ENCODE measurements at regions not wholly inside any gene's neighbourhood (a gene's known extent, or its start where the extent isn't known, plus 50 kb on each side); places are given as distances from the start of the nearest gene placed in this dataset.

DNA sequence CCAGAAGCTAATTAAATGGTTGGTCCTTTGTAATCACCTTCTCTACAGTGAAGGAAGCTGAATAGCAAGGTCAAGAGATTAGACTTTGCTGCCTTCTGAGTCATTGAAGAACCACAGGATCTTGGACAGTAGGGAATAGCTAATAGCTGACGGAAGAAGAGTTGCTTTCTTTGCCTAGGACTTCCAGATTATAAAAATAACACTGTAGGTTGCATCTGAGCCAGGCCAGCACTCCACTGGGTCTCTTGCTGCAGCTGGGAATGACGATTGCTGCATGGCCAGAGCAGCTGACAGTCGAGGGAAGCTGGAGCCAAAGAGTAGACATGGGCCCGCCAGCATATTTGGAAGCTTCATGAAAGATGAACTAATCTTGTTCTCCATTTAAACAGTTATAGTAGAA, 81.5 kb upstream of the KCNMB2 start:
- ChIA-PET CTCF (no interaction called here), POLR2A (no interaction called here)
- H3K36me3 Mint-ChIP-seq, result no peaks in the 10 kb centered on the region
- Histone ChIP-seq H3K27me3 (ENCODE audit: insufficient read depth, low read length, poor library complexity, severe bottlenecking) (no peaks in the 10 kb centered on the region), H3K36me3 (ENCODE audit: insufficient read depth, low read length) (no peaks in the 10 kb centered on the region), H3K4me1 (ENCODE audit: insufficient read depth, low read length) (no peaks in the 10 kb centered on the region), H3K9me3 (ENCODE audit: low read length) (no peaks in the 10 kb centered on the region), H3K27ac (ENCODE audit: low read depth, low read length) (no peak overlapping the region), H3K4me3 (ENCODE audit: low read length) (no peak overlapping the region)
- no peak overlapping the region for H3K4me3 Mint-ChIP-seq
- DNase-seq, result no peak
- H3K9me3 Mint-ChIP-seq, result no peaks in the 10 kb centered on the region
- H3K27ac Mint-ChIP-seq, result no peak overlapping the region
- H3K4me1 Mint-ChIP-seq, result no peaks in the 10 kb centered on the region
- H3K27me3 Mint-ChIP-seq, result peaks cover 5 to 8% of the 10 kb centered on the region in 2 donors

DNA sequence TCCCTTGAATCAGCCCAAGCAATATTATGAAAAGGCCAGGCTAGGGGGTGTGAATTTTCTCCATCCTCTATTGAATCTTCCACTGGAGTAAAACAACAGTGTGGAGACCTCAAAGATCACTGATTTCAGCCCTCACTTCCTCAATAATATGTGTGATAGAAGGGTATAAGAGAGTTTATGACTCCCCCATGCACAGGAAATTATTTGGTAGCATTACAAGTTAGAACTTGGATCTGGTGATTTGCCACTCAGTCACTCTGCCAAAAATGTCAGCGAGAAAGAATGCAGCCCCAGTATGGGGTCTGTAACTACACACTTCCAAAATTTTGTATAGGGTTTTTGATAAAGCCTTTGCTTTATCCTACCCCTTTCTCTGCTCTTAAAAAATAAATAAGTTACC, 81.0 kb upstream of the KCNMB2 start:
- H3K4me1 Mint-ChIP-seq, result no peaks in the 10 kb centered on the region
- Histone ChIP-seq H3K4me3 (ENCODE audit: low read length) (no peak overlapping the region), H3K4me1 (ENCODE audit: insufficient read depth, low read length) (no peaks in the 10 kb centered on the region), H3K9me3 (ENCODE audit: low read length) (no peaks in the 10 kb centered on the region), H3K27me3 (ENCODE audit: insufficient read depth, low read length, poor library complexity, severe bottlenecking) (no peaks in the 10 kb centered on the region), H3K27ac (ENCODE audit: low read depth, low read length) (no peak overlapping the region), H3K36me3 (ENCODE audit: insufficient read depth, low read length) (no peaks in the 10 kb centered on the region)
- no peak overlapping the region for H3K27ac Mint-ChIP-seq
- H3K27me3 Mint-ChIP-seq, result peaks cover 7 to 11% of the 10 kb centered on the region in 2 donors
- DNase-seq, result no peak
- CTCF ChIA-PET, result no interaction called here
- H3K4me3 Mint-ChIP-seq, result no peak overlapping the region
- no peaks in the 10 kb centered on the region for H3K9me3 Mint-ChIP-seq
- H3K36me3 Mint-ChIP-seq, result no peaks in the 10 kb centered on the region
- POLR2A ChIA-PET, result no interaction called here

DNA sequence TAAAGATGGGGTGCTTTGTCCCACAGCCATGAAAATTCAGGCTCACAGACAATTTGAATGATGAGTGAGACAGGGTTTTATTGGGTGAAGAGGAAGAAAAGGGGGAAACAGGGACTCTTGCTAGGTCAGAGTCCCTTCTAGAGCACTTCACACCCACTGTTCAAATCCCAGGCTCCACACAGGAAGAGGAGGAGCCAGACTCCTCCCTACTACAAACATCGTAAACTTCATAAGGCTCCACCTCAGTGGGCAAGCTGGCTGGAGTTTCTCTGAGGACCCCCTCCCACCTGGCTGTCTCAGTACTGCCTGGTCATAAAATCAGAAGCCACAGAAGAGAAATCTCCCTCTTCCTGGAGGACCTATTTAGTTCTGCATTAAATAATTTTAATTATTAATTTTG, 80.3 kb upstream of the KCNMB2 start:
- no peak overlapping the region for H3K4me3 ChIP-seq (ENCODE audit: low read length)
- no peaks in the 10 kb centered on the region for H3K9me3 ChIP-seq (ENCODE audit: low read length)
- no peak overlapping the region for H3K4me3 Mint-ChIP-seq
- no peak for DNase-seq
- H3K27ac Mint-ChIP-seq, result no peak overlapping the region
- no peaks in the 10 kb centered on the region for H3K36me3 Mint-ChIP-seq
- H3K4me1 Mint-ChIP-seq, result no peaks in the 10 kb centered on the region
- H3K36me3 ChIP-seq (ENCODE audit: insufficient read depth, low read length), result no peaks in the 10 kb centered on the region
- ChIA-PET POLR2A (no interaction called here), CTCF (no interaction called here)
- no peaks in the 10 kb centered on the region for H3K4me1 ChIP-seq (ENCODE audit: insufficient read depth, low read length)
- no peak overlapping the region for H3K27ac ChIP-seq (ENCODE audit: low read depth, low read length)
- no peaks in the 10 kb centered on the region for H3K27me3 ChIP-seq (ENCODE audit: insufficient read depth, low read length, poor library complexity, severe bottlenecking)
- peaks cover 7 to 14% of the 10 kb centered on the region in 2 donors for H3K27me3 Mint-ChIP-seq
- H3K9me3 Mint-ChIP-seq, result no peaks in the 10 kb centered on the region

DNA sequence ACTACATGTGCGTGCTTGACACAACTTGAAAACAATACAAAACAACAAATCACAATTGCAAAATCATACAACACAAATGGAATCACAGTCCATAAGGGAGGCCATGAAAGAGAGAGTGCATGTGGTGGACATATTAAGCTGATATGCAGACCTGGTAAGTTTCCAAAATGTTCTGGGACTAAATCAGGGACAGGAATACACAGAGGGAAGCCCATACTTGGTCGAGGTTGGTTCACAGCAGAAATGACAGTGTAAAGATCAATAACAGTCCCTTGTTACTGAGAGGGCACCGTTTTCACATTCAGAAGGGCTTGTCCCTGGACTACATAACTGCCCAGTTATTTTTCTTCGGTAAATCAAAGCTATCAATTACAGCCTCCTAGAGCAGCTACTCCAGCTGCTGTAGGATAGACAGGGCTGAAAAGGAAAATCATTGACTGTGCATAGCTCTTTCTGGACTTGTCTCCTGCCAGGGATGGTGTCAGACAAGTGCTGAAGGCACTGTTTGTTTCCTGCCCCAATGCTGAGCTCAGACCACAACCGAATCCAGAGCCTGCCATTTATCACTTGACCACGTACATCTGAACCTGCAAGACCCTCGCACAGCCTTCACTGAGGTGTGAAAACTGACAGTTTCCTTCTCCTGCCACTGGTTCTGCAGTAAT, 79.5 kb upstream of the KCNMB2 start:
- Mint-ChIP-seq H3K9me3 (peaks cover 0 to 3% (median 0%) of the 10 kb centered on the region in 5 donors), H3K4me3 (no peak overlapping the region), H3K36me3 (no peaks in the 10 kb centered on the region), H3K27ac (no peak overlapping the region), H3K27me3 (peaks cover 12 to 15% of the 10 kb centered on the region in 2 donors), H3K4me1 (no peaks in the 10 kb centered on the region)
- Histone ChIP-seq H3K4me3 (ENCODE audit: low read length) (no peak overlapping the region), H3K27ac (ENCODE audit: low read depth, low read length) (no peak overlapping the region), H3K4me1 (ENCODE audit: insufficient read depth, low read length) (no peaks in the 10 kb centered on the region), H3K27me3 (ENCODE audit: insufficient read depth, low read length, poor library complexity, severe bottlenecking) (no peaks in the 10 kb centered on the region), H3K36me3 (ENCODE audit: insufficient read depth, low read length) (no peaks in the 10 kb centered on the region), H3K9me3 (ENCODE audit: low read length) (no peaks in the 10 kb centered on the region)
- DNase-seq, result no peak
- ChIA-PET CTCF (no interaction called here), POLR2A (no interaction called here)

DNA sequence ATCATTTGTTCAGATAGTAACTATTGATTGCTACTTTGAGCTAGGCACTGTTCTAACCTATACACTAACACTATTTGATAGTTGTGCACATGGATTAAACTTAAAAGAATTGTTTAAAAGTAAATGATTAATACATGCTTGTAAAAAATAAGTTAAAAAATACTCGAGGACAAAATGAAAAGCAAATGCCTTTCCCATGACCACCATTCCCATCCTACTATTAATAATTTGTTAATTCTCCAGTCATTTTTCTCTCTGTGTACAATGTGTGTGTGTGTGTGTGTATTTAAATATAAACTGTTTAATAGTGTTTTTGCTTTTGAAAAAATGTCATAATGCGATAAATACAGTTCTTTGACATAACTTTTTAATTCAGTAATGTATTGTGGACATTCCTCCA, 78.7 kb upstream of the KCNMB2 start:
- CTCF ChIA-PET, result no interaction called here

DNA sequence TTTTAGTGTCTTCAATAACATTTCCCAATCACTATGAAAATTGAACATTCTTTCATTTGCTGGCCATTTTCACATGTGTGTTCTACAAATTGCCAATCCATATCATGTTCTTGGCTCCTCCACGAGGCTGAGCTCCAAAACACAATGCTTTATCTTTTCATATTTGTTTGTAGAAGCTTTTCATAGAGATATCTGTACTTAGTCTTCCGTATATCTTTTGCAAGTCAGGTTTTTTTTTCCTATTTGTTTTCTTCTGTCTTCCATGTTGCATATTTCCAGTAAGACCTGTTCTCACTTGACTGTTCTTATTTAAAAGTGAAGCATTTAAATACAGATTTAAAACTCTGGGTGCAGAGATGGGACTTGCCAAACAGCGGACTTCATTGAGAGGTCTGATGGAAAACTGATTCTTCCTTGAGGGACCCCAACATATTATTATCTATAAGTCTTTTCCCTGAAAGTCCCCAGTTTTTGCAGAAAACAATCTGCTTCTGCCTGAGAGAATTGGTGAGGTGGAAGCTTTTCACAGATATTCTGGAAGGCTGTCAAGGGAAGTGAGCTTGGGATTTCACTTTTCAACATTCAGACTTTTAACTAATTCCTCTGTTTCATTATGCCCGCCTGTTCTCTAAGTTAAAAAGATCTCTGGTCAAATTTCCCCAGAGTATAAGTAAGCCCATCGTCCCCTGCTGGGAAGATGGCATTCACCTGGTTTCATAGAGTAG, 77.8 kb upstream of the KCNMB2 start:
- H3K27me3 Mint-ChIP-seq, result peaks cover 14 to 27% of the 10 kb centered on the region in 2 donors
- Histone ChIP-seq H3K27me3 (ENCODE audit: insufficient read depth, low read length, poor library complexity, severe bottlenecking) (no peaks in the 10 kb centered on the region), H3K27ac (ENCODE audit: low read depth, low read length) (no peak overlapping the region), H3K4me1 (ENCODE audit: insufficient read depth, low read length) (no peaks in the 10 kb centered on the region), H3K4me3 (ENCODE audit: low read length) (no peak overlapping the region), H3K36me3 (ENCODE audit: insufficient read depth, low read length) (no peaks in the 10 kb centered on the region), H3K9me3 (ENCODE audit: low read length) (no peaks in the 10 kb centered on the region)
- ChIA-PET POLR2A (no interaction called here), CTCF (no interaction called here)
- H3K4me3 Mint-ChIP-seq, result no peak overlapping the region
- no peaks in the 10 kb centered on the region for H3K36me3 Mint-ChIP-seq
- peaks cover 0 to 3% (median 0%) of the 10 kb centered on the region in 5 donors for H3K9me3 Mint-ChIP-seq
- H3K27ac Mint-ChIP-seq, result no peak overlapping the region
- DNase-seq, result no peak
- no peaks in the 10 kb centered on the region for H3K4me1 Mint-ChIP-seq

More for the DNA sequence above, 78.7 kb upstream of the KCNMB2 start:
- Histone ChIP-seq H3K27ac (ENCODE audit: low read depth, low read length) (no peak overlapping the region), H3K4me1 (ENCODE audit: insufficient read depth, low read length) (no peaks in the 10 kb centered on the region), H3K4me3 (ENCODE audit: low read length) (no peak overlapping the region), H3K9me3 (ENCODE audit: low read length) (no peaks in the 10 kb centered on the region), H3K27me3 (ENCODE audit: insufficient read depth, low read length, poor library complexity, severe bottlenecking) (no peaks in the 10 kb centered on the region), H3K36me3 (ENCODE audit: insufficient read depth, low read length) (no peaks in the 10 kb centered on the region)
- Mint-ChIP-seq H3K27ac (no peak overlapping the region), H3K27me3 (peaks cover 10 to 18% of the 10 kb centered on the region in 2 donors), H3K9me3 (peaks cover 0 to 3% (median 0%) of the 10 kb centered on the region in 5 donors), H3K4me1 (no peaks in the 10 kb centered on the region), H3K36me3 (no peaks in the 10 kb centered on the region), H3K4me3 (no peak overlapping the region)
- POLR2A ChIA-PET, result no interaction called here
- no peak for DNase-seq

DNA sequence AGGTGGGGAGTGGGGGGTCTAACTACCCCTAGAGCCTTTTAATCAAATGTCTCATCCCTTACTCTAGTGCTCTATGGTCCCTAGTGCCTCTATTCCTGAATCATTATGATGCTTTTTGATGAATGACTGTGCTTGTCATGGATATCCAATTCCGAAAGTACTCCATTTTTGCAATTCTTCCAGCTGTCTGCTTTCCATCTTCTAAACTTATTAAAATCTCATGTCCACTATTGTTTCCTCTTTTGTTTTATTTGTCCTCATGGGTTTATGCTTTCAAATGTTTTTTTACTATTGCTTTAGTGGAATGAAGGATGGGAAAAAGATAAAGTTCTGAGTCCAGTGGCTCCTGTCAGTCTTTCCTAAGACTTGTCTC, 77.2 kb upstream of the KCNMB2 start:
- H3K36me3 ChIP-seq (ENCODE audit: insufficient read depth, low read length), result no peaks in the 10 kb centered on the region
- Mint-ChIP-seq H3K9me3 (peaks cover 0 to 3% (median 0%) of the 10 kb centered on the region in 5 donors), H3K4me1 (no peaks in the 10 kb centered on the region), H3K4me3 (no peak overlapping the region), H3K27ac (no peak overlapping the region), H3K36me3 (no peaks in the 10 kb centered on the region), H3K27me3 (peaks cover 16 to 30% of the 10 kb centered on the region in 2 donors)
- H3K4me1 ChIP-seq (ENCODE audit: insufficient read depth, low read length), result no peaks in the 10 kb centered on the region
- CTCF ChIA-PET, result no interaction called here
- no peaks in the 10 kb centered on the region for H3K27me3 ChIP-seq (ENCODE audit: insufficient read depth, low read length, poor library complexity, severe bottlenecking)
- no peak overlapping the region for H3K4me3 ChIP-seq (ENCODE audit: low read length)
- DNase-seq, result no peak
- no peak overlapping the region for H3K27ac ChIP-seq (ENCODE audit: low read depth, low read length)
- POLR2A ChIA-PET, result no interaction called here
- no peaks in the 10 kb centered on the region for H3K9me3 ChIP-seq (ENCODE audit: low read length)

DNA sequence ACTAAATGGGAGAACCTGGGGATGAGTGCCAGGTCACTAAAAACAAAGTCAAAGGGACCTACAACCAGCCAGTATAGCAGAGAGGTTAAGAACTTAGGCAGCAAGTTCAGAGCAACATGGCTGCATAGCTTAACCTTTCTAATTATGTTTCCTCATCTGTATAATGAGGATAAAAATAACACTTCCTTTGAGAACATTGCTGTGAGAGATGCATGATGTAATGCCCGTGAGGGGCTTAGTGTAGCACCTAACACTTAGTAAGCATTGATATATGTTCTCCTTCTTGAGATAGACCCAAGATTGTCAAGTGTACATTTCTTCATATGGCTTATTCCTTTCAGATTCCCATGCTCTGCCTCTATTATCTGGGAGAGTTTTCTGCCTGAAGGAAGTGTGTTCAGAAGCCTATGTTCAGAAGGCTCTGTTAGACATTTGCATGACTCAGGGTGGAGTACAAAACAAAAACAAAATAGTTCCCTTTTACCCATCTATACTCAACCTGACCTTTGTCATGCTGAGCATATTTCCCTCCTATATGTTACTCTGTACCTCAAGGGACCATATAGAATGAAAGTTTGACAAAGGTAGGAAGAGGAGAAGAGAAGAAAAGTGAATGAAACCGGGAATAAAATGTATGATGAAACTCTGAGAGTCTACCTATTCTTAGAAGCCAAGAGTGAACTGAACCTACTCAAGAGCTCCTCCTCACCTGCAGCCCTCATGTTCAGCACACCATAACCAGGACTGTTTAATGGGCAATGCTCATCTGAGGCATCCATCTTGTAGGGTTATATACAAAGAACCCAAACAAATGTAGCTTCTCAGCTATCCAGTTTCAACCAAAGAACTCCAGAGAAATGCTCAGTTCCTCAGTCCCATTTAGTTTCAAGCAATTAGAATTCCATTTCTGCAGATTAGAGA, 70.7 kb upstream of the KCNMB2 start:
- no peak overlapping the region for H3K4me3 ChIP-seq (ENCODE audit: low read length)
- POLR2A ChIA-PET, result no interaction called here
- Mint-ChIP-seq H3K4me3 (no peak overlapping the region), H3K36me3 (no peaks in the 10 kb centered on the region), H3K9me3 (peaks cover 0 to 3% (median 0%) of the 10 kb centered on the region in 5 donors), H3K4me1 (no peaks in the 10 kb centered on the region), H3K27ac (no peak overlapping the region), H3K27me3 (peaks cover 11 to 42% of the 10 kb centered on the region in 2 donors)
- H3K9me3 ChIP-seq (ENCODE audit: low read length), result no peaks in the 10 kb centered on the region
- CTCF ChIA-PET, result no interaction called here
- H3K4me1 ChIP-seq (ENCODE audit: insufficient read depth, low read length), result no peaks in the 10 kb centered on the region
- H3K36me3 ChIP-seq (ENCODE audit: insufficient read depth, low read length), result no peaks in the 10 kb centered on the region
- H3K27me3 ChIP-seq (ENCODE audit: insufficient read depth, low read length, poor library complexity, severe bottlenecking), result no peaks in the 10 kb centered on the region
- no peak overlapping the region for H3K27ac ChIP-seq (ENCODE audit: low read depth, low read length)
- no peak for DNase-seq

Measured in CD8-positive, alpha-beta memory T cell (primary cell).